GM23338 (cell line): ENCODE measurements at regions not wholly inside any gene's neighbourhood (a gene's known extent, or its start where the extent isn't known, plus 50 kb on each side); places are given as distances from the start of the nearest gene placed in this dataset.

Source experiments
- ATAC-seq: fragments of 200-7000 bp; cut with Tn5 transposase; 3 replicates; pipeline ENCODE4 v1.9.1; 2020
- DNase-seq: peaks from one replicate; pipeline ENCODE4 v3.0.0-alpha.2; 2015; ENCODE audit warnings: low spot score
- H2AFZ ChIP-seq: fragments of 200-600 bp; sonication (generic); 2 replicates; pipeline ENCODE4 v1.8.0; 2016; ENCODE audit warnings: antibody characterized with exemption, mild to moderate bottlenecking, moderate library complexity
- H3F3A ChIP-seq: fragments of 200-600 bp; sonication (generic); replicated peaks from 2 replicates; pipeline ENCODE4 v1.8.0; 2017; ENCODE audit warnings: antibody characterized with exemption, mixed run types, low read depth
- H3K27ac ChIP-seq: fragments of 200-600 bp; sonication (generic); 2 replicates; pipeline ENCODE4 v1.6.1; 2016; ENCODE audit warnings: low read depth
- H3K27me3 ChIP-seq: fragments of 200-600 bp; sonication (generic); 2 replicates; pipeline ENCODE4 v1.8.0; 2016; ENCODE audit warnings: mild to moderate bottlenecking, mixed run types, moderate library complexity; ENCODE audit not compliant: insufficient read depth
- H3K36me3 ChIP-seq: fragments of 200-600 bp; sonication (generic); 2 replicates; pipeline ENCODE4 v1.8.0; 2016; ENCODE audit warnings: mild to moderate bottlenecking; ENCODE audit not compliant: insufficient read depth
- H3K4me1 ChIP-seq: fragments of 200-600 bp; sonication (generic); 2 replicates; pipeline ENCODE4 v1.8.0; 2016; ENCODE audit warnings: mild to moderate bottlenecking, moderate library complexity; ENCODE audit not compliant: insufficient read depth
- H3K4me2 ChIP-seq: fragments of 200-600 bp; sonication (generic); 2 replicates; pipeline ENCODE4 v1.7.1; 2017; ENCODE audit warnings: mixed run types
- H3K4me3 ChIP-seq: fragments of 200-600 bp; sonication (generic); 2 replicates; pipeline ENCODE4 v1.6.1; 2016; ENCODE audit warnings: mixed run types
- H3K79me2 ChIP-seq: fragments of 200-600 bp; sonication (generic); replicated peaks from 2 replicates; pipeline ENCODE4 v1.8.0; 2017; ENCODE audit warnings: mild to moderate bottlenecking; ENCODE audit not compliant: insufficient read depth
- H3K9me2 ChIP-seq: fragments of 200-600 bp; sonication (generic); 2 replicates; pipeline ENCODE4 v1.8.0; 2017; ENCODE audit not compliant: insufficient read depth
- H4K20me1 ChIP-seq: fragments of 200-600 bp; sonication (generic); replicated peaks from 2 replicates; pipeline ENCODE4 v1.8.0; 2017; ENCODE audit warnings: mild to moderate bottlenecking; ENCODE audit not compliant: insufficient read depth
- H3K27ac Mint-ChIP-seq: 2 replicates; pipeline ENCODE4 v1.8.0; 2020; ENCODE audit warnings: inconsistent platforms, mild to moderate bottlenecking, moderate library complexity, mixed read lengths
- H3K27me3 Mint-ChIP-seq: 3 replicates; pipeline ENCODE4 v1.8.0; 2022; ENCODE audit warnings: low read depth, mild to moderate bottlenecking, moderate library complexity, mixed read lengths, inconsistent platforms; ENCODE audit not compliant: insufficient read depth, poor library complexity
- H3K36me3 Mint-ChIP-seq: 3 replicates; pipeline ENCODE4 v1.8.0; 2021; ENCODE audit warnings: low read depth, mild to moderate bottlenecking, inconsistent platforms, moderate library complexity, mixed read lengths
- H3K4me1 Mint-ChIP-seq: 3 replicates; pipeline ENCODE4 v1.8.0; 2020; ENCODE audit warnings: mild to moderate bottlenecking, inconsistent platforms, mixed read lengths
- H3K4me3 Mint-ChIP-seq: 3 replicates; pipeline ENCODE4 v1.8.0; 2021; ENCODE audit warnings: moderate library complexity, mild to moderate bottlenecking, inconsistent platforms, mixed read lengths
- H3K9me3 Mint-ChIP-seq: 3 replicates; pipeline ENCODE4 v1.8.0; 2020; ENCODE audit warnings: moderate library complexity, mild to moderate bottlenecking, inconsistent platforms, mixed read lengths
- CREB1 ChIP-seq: fragments of 250-450 bp; sonication (Bioruptor Pico); IDR thresholded peaks from 2 replicates; pipeline ENCODE4 v1.5.0; 2020; ENCODE audit warnings: low read depth, mild to moderate bottlenecking, moderate library complexity
- ETS1 ChIP-seq: IDR thresholded peaks from 2 replicates; pipeline ENCODE4 v1.6.1; 2016; ENCODE audit warnings: antibody characterized with exemption
- EZH2 ChIP-seq: fragments of 200-600 bp; sonication (generic); IDR thresholded peaks from one replicate; pipeline ENCODE4 v1.8.0; 2017; ENCODE audit warnings: antibody characterized with exemption, mild to moderate bottlenecking, low read depth; ENCODE audit not compliant: unreplicated experiment
- EZH2phosphoT487 ChIP-seq: fragments of 200-600 bp; sonication (generic); IDR thresholded peaks from one replicate; pipeline ENCODE4 v1.8.1; 2018; ENCODE audit warnings: antibody characterized with exemption; ENCODE audit not compliant: unreplicated experiment
- JUNB ChIP-seq: IDR thresholded peaks from one replicate; pipeline ENCODE4 v1.6.1; 2016; ENCODE audit warnings: antibody characterized with exemption; ENCODE audit not compliant: unreplicated experiment
- POLR2AphosphoS5 ChIP-seq: IDR thresholded peaks from 2 replicates; pipeline ENCODE4 v1.6.1; 2016; ENCODE audit warnings: antibody characterized with exemption, low read depth
- ZNF114 ChIP-seq: fragments of 250-450 bp; sonication (Bioruptor Pico); IDR thresholded peaks from 2 replicates; pipeline ENCODE4 v1.5.0; 2020; ENCODE audit warnings: mild to moderate bottlenecking, moderate library complexity
- ZNF331 ChIP-seq: fragments of 250-450 bp; sonication (Bioruptor Pico); IDR thresholded peaks from 2 replicates; pipeline ENCODE4 v1.5.0; 2020; ENCODE audit warnings: low read depth, mild to moderate bottlenecking, moderate library complexity

- Histone ChIP-seq H3K9me2 (no peaks in the 10 kb centered on the region), H3K4me2 (no peak overlapping the region), H3K27me3 (no peaks in the 10 kb centered on the region), H3K79me2 (no peaks in the 10 kb centered on the region), H3K4me3 (no peak overlapping the region), H3K4me1 (peaks cover 16% of the 10 kb centered on the region; the same call in 1 of the 2 replicates), H3K27ac (no peak overlapping the region), H2AFZ (no peak overlapping the region), H4K20me1 (no peaks in the 10 kb centered on the region), H3F3A (no peaks in the 10 kb centered on the region), H3K36me3 (no peaks in the 10 kb centered on the region)
- Mint-ChIP-seq H3K4me1 (peaks cover 29% of the 10 kb centered on the region), H3K27me3 (peaks cover 29% of the 10 kb centered on the region), H3K27ac (no peak overlapping the region), H3K4me3 (no peak overlapping the region), H3K9me3 (no peaks in the 10 kb centered on the region), H3K36me3 (no peaks in the 10 kb centered on the region)
- ATAC-seq (no peak), DNase-seq (no peak)
- no peak for TF ChIP-seq ZNF331 (CRISPR knock-in tag)
- no peak for TF ChIP-seq POLR2AphosphoS5
- TF ChIP-seq CREB1 (CRISPR knock-in tag) = no peak
- TF ChIP-seq JUNB = no peak
- TF ChIP-seq ZNF114 = no peak
Measured at GRCh38 chr1:53378932-53379661, 51.2 kb upstream of the LRP8 start.

GRCh38 chr1:53379662-53380002 lies 51.8 kb upstream of the LRP8 start:
- TF ChIP-seq EZH2phosphoT487 (no peak), ETS1 (no peak)
- Mint-ChIP-seq H3K9me3 (no peaks in the 10 kb centered on the region), H3K27me3 (peaks cover 29% of the 10 kb centered on the region), H3K27ac (no peak overlapping the region), H3K4me3 (no peak overlapping the region), H3K4me1 (peaks cover 29% of the 10 kb centered on the region), H3K36me3 (no peaks in the 10 kb centered on the region)
- Histone ChIP-seq H3K4me2 (no peak overlapping the region), H3F3A (no peaks in the 10 kb centered on the region), H3K27ac (no peak overlapping the region), H3K79me2 (no peaks in the 10 kb centered on the region), H3K4me1 (peaks cover 16% of the 10 kb centered on the region; the same call in 1 of the 2 replicates), H3K9me2 (no peaks in the 10 kb centered on the region), H2AFZ (no peak overlapping the region), H3K36me3 (no peaks in the 10 kb centered on the region), H3K27me3 (no peaks in the 10 kb centered on the region), H3K4me3 (no peak overlapping the region), H4K20me1 (no peaks in the 10 kb centered on the region)
- ATAC-seq (no peak), DNase-seq (no peak)

GRCh38 chr1:53380296-53380695 lies 52.4 kb upstream of the LRP8 start:
- DNase-seq = no peak
- TF ChIP-seq JUNB = no peak
- no peak for TF ChIP-seq EZH2
- H3K27me3 Mint-ChIP-seq = peaks cover 30% of the 10 kb centered on the region
- H3K9me3 Mint-ChIP-seq = no peaks in the 10 kb centered on the region
- Histone ChIP-seq H3K4me3 (no peak overlapping the region), H2AFZ (no peak overlapping the region), H3K9me2 (no peaks in the 10 kb centered on the region), H4K20me1 (no peaks in the 10 kb centered on the region), H3K4me1 (peaks cover 16% of the 10 kb centered on the region; the same call in 1 of the 2 replicates), H3F3A (no peaks in the 10 kb centered on the region), H3K36me3 (no peaks in the 10 kb centered on the region), H3K27ac (no peak overlapping the region), H3K79me2 (no peaks in the 10 kb centered on the region), H3K4me2 (no peak overlapping the region), H3K27me3 (no peaks in the 10 kb centered on the region)
- no peak overlapping the region for H3K27ac Mint-ChIP-seq
- peaks cover 26% of the 10 kb centered on the region for H3K4me1 Mint-ChIP-seq
- no peak for ATAC-seq
- H3K36me3 Mint-ChIP-seq = no peaks in the 10 kb centered on the region
- no peak overlapping the region for H3K4me3 Mint-ChIP-seq
